ENCODE measurements at regions not wholly inside any gene's neighbourhood (a gene's known extent, or its start where the extent isn't known, plus 50 kb on each side); places are given as distances from the start of the nearest gene placed in this dataset.
"Not testable (repeated sequence)": the region's sequence is repeated elsewhere in the genome, so short reads cannot be mapped to it uniquely, and the experiment has no call there.

GRCh38 chr20:12069181-12069580 is 151.5 kb downstream of the BTBD3 start:
- FAIRE-seq (no peak), DNase-seq (ENCODE audit: low spot score) (no peak)

- DNase-seq (ENCODE audit: low spot score) (no peak), FAIRE-seq (no peak)
Observed at GRCh38 chr20:12072221-12072953, 154.7 kb downstream of the BTBD3 start.

DNA sequence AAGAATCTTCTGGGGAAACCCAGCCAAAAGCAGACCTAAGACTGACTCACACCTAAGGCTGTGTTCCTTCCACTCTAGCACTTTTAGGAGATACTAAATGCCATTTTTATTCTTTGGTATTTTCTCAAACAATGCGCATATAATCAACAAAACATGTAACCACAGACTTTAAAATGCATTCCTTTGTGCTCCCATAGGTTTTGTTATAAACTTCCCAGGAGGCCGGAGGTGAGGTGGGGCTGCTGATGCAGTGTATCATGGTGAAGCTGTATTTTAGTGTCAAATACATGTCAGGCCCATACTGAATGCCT is 155.2 kb downstream of the BTBD3 start:
- DNase-seq (ENCODE audit: low spot score) (no peak), FAIRE-seq (no peak)

DNA sequence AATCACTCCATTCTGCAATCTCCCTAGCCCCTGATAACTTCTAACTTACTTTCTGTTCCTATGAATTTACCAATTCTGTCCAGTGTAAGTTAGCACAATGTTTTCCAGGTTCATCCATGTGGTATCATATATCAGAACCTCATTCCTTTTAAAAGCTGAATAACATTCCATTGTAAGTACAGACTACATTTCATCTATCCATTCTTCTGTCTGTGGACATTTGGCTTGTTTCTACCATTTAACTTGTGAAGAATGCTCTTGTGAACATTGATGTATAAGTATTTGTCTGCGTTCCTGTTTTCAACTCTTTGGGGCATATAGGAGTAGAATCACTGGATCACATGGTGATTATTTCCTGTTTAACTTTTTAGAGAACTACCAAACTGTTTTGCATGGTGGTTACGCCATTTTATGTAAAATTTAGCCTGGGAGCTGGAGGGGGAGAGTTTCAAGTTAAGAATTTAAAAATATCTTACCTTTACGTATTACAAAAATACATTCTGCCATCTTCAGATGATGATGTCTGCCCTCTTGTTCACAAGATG is 156.5 kb downstream of the BTBD3 start:
- DNase-seq (ENCODE audit: low spot score) (no peak), FAIRE-seq (no peak)

DNA sequence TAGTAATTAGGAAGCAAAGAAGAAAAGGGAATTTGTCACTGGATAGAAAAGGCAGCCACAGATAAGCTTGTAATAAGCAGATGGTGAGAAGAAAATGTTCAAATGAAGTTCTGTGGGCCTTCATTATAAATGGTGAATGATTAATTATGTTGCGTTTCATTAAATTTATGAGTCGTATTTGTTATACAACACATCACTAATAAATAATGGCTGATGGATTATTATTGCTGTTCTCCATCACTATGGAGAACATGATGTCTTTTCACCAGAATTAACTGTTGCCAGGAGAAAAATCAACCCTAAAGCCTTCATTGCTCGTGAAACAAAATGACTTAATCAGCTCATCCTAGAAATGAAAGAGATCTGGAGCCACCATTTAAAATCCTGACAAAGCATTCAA is 158.5 kb downstream of the BTBD3 start:
- DNase-seq (ENCODE audit: low spot score) (no peak), FAIRE-seq (no peak)

DNA sequence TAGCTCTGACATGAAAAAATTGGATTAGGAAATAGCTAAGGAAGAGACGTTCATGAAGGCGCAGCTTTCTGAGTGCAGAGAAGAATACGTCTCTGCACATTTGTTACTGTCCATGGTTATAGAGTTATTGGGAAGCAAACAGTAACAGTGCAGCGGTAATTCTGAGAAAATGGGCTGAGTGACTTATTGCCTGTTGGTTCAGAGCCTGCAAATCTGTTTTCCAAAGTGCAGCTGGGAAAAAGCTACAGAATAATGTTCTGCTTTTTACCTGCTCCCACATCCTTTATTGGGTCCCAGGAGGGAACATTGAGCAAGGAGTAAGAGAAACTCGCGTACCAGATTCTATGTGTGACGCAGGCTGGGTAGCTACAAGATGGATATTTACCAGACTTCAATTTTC is 160.2 kb downstream of the BTBD3 start:
- no peak for FAIRE-seq
- no peak for DNase-seq (ENCODE audit: low spot score)

GRCh38 chr20:12079490-12079889 is 161.8 kb downstream of the BTBD3 start:
- no peak for FAIRE-seq

DNA sequence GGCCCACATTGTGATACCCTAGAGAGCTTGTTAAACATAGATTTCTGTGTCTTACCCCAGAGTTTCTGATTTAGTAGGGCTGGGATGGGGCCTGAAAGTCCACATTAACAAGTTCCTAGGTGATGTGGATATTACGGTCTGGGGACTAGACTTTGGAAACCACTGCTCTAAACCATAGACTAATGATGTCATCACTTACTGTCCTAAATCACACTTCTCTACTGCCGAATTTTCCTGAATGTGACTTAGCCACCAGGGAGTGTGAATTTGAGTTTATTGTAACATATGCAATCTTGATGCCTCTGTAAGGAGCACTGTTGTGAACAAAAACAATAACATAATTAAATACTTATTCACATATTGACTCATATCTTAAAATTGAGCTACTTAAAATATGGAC is 165.6 kb downstream of the BTBD3 start:
- FAIRE-seq = no peak

More at GRCh38 chr20:12079490-12079889, 161.8 kb downstream of the BTBD3 start:
- no peak for DNase-seq (ENCODE audit: low spot score)

DNA sequence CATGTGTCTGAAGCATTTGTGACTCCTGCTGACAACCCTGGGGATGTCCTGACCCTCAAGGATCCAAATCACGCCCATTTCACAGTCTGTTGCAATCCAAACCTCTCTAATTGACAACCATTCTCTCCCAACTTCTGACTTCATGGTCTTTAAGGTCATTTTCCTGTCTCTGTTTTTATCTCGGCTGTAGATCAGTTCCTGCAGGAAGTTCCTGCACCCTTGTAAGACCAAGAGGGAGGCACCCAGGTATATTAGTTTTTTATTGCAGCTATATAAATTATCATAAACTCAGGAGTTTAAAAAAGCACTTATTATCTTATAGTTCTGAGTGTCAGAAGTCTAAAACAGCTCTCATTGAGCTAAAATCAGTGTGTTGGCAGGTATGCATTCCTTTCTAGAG is 166.8 kb downstream of the BTBD3 start:
- no peak for FAIRE-seq
- DNase-seq (ENCODE audit: low spot score) = no peak

More for the DNA sequence above, 165.6 kb downstream of the BTBD3 start:
- no peak for DNase-seq (ENCODE audit: low spot score)

GRCh38 chr20:12086359-12086758 is 168.7 kb downstream of the BTBD3 start:
- no peak for DNase-seq (ENCODE audit: low spot score)
- FAIRE-seq = no peak

DNA sequence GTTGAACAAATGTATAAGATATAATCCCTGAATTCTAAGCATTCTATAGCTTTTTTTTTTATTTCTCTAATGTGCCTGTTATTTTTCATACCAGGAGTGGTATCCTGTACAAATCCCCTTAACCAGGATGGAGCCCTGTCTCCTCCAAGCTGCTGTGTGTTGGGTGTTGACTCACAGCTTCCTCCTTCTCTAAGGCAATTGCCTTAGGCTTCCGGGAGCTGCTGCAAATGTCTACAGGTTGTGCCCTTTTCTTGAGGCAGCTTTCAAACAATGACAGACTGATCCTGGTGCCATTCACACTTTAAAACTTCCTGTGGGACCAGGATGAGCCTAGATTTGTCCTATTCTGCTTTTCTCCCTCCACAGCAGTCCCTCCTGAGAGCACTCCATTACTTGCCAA is 173.2 kb downstream of the BTBD3 start:
- FAIRE-seq (no peak), DNase-seq (ENCODE audit: low spot score) (no peak)

DNA sequence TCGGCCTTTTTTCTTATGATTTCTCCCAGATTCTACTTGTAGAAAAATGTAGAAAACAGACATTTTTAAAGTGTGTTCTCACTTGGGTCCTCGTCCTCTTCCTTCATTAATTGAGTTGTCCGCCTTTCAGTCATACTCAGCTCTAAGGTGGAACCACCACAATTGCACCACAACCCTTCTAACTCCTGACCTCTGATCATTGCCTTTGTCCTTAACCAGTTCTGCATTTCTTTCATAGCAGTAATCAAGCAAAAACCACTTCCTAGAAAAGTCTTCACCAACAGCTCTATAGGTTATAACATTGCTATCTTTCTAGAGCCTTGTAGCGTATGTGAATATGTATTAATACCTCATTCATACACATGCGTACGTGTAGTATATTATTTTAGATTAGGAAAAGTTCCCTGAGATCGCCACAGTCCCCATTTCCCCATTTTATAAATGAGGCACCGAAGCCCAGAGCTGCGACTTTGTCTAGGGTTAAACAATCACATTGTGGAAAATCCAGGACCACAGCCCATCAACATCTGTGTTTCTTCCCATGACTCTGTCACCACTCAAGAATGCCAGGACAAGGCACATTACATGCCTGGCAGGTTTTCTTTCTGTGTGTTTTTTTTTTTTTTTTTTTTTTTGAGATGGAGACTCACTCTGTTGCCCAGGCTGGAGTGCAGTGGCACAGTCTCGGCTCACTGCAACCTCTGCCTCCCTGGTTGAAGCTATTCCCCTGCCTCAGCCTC is 175.5 kb downstream of the BTBD3 start:
- no peak for FAIRE-seq
- DNase-seq (ENCODE audit: low spot score) = no peak

DNA sequence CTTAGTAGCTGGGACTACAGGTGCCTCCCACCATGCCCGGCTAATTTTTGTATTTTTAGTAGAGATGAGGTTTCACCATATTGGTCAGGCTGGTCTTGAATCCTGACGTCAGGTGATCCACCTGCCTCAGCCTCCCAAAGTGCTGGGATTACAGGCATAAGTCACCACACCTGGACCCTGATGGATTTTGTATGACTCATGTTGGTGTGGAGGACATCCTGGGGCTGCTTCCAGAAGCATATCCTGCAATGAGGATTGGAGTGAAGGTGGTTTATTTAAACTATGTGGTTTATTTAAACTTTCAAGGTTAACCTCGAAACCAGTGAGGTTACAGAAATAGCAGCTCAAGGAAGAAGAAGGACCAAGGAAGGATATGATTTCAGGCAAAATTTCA is 176.1 kb downstream of the BTBD3 start:
- FAIRE-seq; DNase-seq (ENCODE audit: low spot score): not testable (repeated sequence)

DNA sequence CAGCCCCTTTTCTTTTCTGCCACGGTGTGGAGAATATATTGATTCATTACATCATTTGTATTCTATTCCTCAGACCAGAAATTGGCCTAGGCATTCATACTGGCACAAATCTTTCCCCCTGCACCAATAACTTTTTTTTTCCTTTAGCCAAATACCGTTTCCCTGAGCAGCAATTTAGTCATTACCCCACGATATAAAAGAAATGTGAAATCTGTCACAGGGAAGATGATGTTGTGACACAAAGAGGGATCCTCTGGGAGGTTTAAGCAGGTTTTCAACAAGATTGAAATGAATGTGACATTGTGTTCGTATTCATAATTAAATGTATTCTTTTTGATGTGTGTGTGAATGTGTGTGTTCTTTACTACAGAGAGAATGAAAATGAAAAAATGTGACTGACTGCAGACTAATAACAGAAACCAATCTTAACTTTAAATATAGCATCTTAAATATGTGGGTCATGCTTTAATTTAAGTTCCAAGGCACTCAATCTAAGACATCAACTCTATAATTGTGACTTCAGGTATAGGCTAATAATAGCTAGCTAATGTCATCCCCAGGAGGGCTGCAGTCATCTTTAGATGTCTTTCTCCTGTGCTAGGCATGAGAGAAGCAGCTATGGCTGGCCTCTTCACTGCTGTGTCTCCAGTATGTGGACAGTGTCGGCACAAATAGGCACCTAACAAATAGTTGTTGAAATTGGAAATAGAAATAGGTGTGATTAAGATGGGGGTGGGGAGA is 177.7 kb downstream of the BTBD3 start:
- FAIRE-seq (no peak), DNase-seq (ENCODE audit: low spot score) (no peak)

DNA sequence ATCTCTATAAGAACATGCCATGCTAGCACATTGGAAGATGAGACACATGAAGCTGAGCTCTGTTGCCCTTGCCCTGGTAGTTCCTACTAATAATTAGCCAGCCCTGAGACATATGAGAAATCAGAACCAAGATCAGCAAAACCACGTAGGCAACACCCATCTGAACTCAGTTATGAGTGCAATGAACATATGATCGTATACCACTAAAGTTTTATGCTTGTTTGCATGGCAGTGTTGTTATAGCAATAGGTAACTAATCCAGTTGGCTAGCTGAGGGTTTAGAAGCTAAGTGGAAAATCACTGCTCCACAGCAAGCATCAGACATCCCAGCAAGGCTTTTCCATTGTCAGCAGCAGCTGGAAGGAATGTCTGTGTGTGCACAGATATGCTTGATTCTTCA is 180.7 kb downstream of the BTBD3 start:
- DNase-seq (ENCODE audit: low spot score) (no peak), FAIRE-seq (no peak)

- DNase-seq (ENCODE audit: low spot score) = no peak
- no peak for FAIRE-seq
Observed at GRCh38 chr20:12108846-12109245, 191.2 kb downstream of the BTBD3 start.

DNA sequence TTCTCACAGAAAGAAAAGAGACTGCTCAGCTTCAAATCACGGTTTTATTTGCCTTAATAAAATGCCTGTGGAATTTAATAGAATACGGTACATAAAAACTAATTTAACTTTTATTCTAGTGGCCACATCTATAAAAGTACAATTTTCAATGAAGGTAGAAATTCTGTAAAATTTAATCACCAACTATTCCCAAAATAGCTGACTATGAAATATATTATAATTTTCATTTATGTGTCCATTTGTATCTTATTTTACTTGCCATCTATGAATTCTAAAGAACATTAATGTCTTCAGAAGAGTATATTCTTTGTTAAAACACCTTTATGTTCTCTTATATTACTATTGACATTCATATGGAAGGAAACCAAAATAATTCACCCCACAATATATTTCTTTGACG is 192.6 kb downstream of the BTBD3 start:
- no peak for DNase-seq (ENCODE audit: low spot score)
- FAIRE-seq = no peak

DNA sequence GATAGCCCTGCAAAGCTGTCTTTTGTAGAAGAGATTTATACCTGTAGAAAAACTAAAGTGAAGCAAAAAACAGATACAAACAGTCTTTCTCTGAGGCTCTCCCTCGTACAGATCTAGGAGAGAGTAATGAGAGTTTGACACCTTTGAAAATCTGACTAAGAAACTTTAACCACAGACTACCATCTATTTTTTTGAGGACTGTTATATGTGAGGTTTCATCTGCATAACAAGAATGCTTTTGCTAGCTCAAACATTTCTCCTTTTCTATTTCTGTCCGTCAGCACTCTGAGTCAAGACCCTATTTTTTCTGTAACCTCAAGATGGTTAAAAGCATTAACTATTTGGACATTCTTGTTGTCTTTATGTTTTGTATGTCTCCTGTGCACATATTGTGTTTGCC is 193.0 kb downstream of the BTBD3 start:
- DNase-seq (ENCODE audit: low spot score) (no peak), FAIRE-seq (no peak)

GRCh38 chr20:12111431-12112088 is 193.9 kb downstream of the BTBD3 start:
- no peak for FAIRE-seq

GRCh38 chr20:12112089-12112474 is 194.4 kb downstream of the BTBD3 start:
- FAIRE-seq (no peak), DNase-seq (ENCODE audit: low spot score) (no peak)

More at GRCh38 chr20:12111431-12112088, 193.9 kb downstream of the BTBD3 start:
- DNase-seq (ENCODE audit: low spot score) = no peak

DNA sequence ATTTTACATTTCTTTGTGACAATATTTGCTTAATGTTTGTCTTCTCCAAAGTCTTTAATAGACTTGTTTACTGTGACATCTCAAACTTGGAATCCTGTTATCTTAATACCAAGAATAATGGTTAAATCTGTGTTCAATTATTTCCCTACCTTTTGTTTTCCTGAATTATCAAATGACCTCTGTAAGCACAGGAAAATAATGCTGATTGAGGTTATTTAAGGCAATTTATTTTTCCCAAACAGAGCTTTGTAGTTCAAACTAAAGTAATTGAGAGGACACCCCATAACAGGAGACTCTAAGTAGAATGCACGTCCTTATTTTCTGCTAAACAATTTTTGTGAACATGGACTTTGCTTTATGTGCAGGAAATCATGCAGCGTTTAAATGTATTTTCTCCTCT is 195.0 kb downstream of the BTBD3 start:
- FAIRE-seq = no peak
- no peak for DNase-seq (ENCODE audit: low spot score)

DNA sequence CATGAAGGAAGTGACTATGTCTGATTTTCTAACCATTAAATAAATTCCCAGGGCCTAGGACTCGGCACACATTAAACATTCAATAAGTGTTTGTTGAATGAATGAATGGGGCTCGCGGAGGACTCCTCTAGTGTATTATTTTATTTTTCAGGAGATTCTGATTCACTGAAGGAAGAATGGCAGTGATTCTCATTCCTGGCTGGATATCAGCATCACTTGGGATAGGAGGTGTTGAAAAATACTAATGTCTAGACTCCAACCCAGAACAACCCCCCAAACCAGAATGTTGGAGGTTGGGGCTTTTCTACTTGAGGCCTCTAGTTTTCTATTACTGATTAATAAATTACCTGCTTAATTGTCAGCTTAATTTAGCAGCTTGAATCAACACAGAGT is 195.4 kb downstream of the BTBD3 start:
- DNase-seq (ENCODE audit: low spot score) (no peak), FAIRE-seq (no peak)

Measured in RCC 7860 (cell line).